GM12878 (cell line): ENCODE measurements at regions not wholly inside any gene's neighbourhood (a gene's known extent, or its start where the extent isn't known, plus 50 kb on each side); places are given as distances from the start of the nearest gene placed in this dataset.

Experiments
- ASH2L ChIP-seq: fragments of 300-600, 200-600 bp; sonication (generic); IDR thresholded peaks from 2 replicates; pipeline ENCODE4 v1.6.1; 2017; ENCODE audit warnings: low read depth, mild to moderate bottlenecking, borderline replicate concordance
- CHD2 ChIP-seq: IDR thresholded peaks from 2 replicates; pipeline ENCODE4 v1.6.1; 2011; ENCODE audit warnings: low read depth, low read length, improper control_type of control experiment, borderline replicate concordance
- CHD4 ChIP-seq: fragments of 200-600 bp; sonication (generic); IDR thresholded peaks from 2 replicates; pipeline ENCODE4 v1.6.1; 2016; ENCODE audit warnings: mild to moderate bottlenecking
- CTCF ChIP-seq, 3 experiments: IDR thresholded peaks in 2 of 3; conservative IDR thresholded peaks in 1 of 3; 2 replicates each; pipeline ENCODE4 v1.5.1; 2011; ENCODE audit warnings: low read depth in 3 of 3, low read length in 3 of 3, mild to moderate bottlenecking in 3 of 3, control low read depth in 2 of 3, moderate library complexity in 2 of 3, inconsistent platforms in 1 of 3, mixed read lengths in 1 of 3; ENCODE audit not compliant: control insufficient read depth in 2 of 3, insufficient read depth in 1 of 3; ENCODE audit errors: extremely low read depth in 1 of 3
- EZH2 ChIP-seq: IDR thresholded peaks from 2 replicates; pipeline ENCODE4 v1.6.1; 2012; ENCODE audit warnings: low read depth, mild to moderate bottlenecking, control low read depth, inconsistent platforms, low read length, borderline replicate concordance; ENCODE audit not compliant: control insufficient read depth
- GABPA ChIP-seq: IDR thresholded peaks from 2 replicates; pipeline ENCODE4 v1.6.1; 2014; ENCODE audit warnings: antibody characterized with exemption, low read depth, mild to moderate bottlenecking, inconsistent platforms
- NFIC ChIP-seq: IDR thresholded peaks from 2 replicates; pipeline ENCODE4 v1.6.1; 2012; ENCODE audit warnings: low read depth, mild to moderate bottlenecking, inconsistent platforms, low read length, moderate library complexity
- NFYB ChIP-seq: IDR thresholded peaks from 2 replicates; pipeline ENCODE4 v1.6.1; 2011; ENCODE audit warnings: low read depth, mild to moderate bottlenecking, low read length, improper control_type of control experiment, moderate library complexity; ENCODE audit not compliant: insufficient read depth
- POLR2A ChIP-seq: IDR thresholded peaks from 2 replicates; pipeline ENCODE4 v1.6.1; 2011; ENCODE audit warnings: low read depth, mild to moderate bottlenecking, low read length
- POLR2AphosphoS5 ChIP-seq: IDR thresholded peaks from 2 replicates; pipeline ENCODE4 v1.6.1; 2011; ENCODE audit warnings: mild to moderate bottlenecking, low read length, inconsistent platforms
- TARDBP ChIP-seq: IDR thresholded peaks from 2 replicates; pipeline ENCODE4 v1.6.1; 2016; ENCODE audit warnings: borderline replicate concordance
- USF1 ChIP-seq: IDR thresholded peaks from 2 replicates; pipeline ENCODE4 v1.6.1; 2011; ENCODE audit warnings: borderline replicate concordance, low read depth, mild to moderate bottlenecking, moderate library complexity, mixed read lengths, low read length; ENCODE audit not compliant: insufficient read depth; ENCODE audit errors: extremely low read length
- ZNF274 ChIP-seq: IDR thresholded peaks from one replicate; pipeline ENCODE4 v1.8.0; 2011; ENCODE audit not compliant: insufficient read length, insufficient read depth

GRCh38 chr9:115867326-115867725 is 286.3 kb upstream of the PAPPA start:
- TF ChIP-seq NFIC, result no peak
- no peak for TF ChIP-seq CHD2
- TF ChIP-seq POLR2AphosphoS5, result no peak
- TF ChIP-seq CTCF (IDR thresholded peaks at IDR 0.05 in 2 of 3, conservative IDR thresholded peaks at IDR 0.05 in 1 of 3; ENCODE audit: control insufficient read depth in 2 of 3, extremely low read depth in 1 of 3, insufficient read depth in 1 of 3, low read depth in 3 of 3, low read length in 3 of 3), result no peak
- TF ChIP-seq CHD4, result no peak
- TF ChIP-seq EZH2, result no peak
- TF ChIP-seq ZNF274, result no peak
- TF ChIP-seq USF1, result no peak
- no peak for TF ChIP-seq POLR2A
- TF ChIP-seq GABPA, result no peak
- TF ChIP-seq TARDBP, result no peak
- TF ChIP-seq NFYB, result no peak
- TF ChIP-seq ASH2L, result no peak
